ENCODE measurements at regions not wholly inside any gene's neighbourhood (a gene's known extent, or its start where the extent isn't known, plus 50 kb on each side); places are given as distances from the start of the nearest gene placed in this dataset.

DNA sequence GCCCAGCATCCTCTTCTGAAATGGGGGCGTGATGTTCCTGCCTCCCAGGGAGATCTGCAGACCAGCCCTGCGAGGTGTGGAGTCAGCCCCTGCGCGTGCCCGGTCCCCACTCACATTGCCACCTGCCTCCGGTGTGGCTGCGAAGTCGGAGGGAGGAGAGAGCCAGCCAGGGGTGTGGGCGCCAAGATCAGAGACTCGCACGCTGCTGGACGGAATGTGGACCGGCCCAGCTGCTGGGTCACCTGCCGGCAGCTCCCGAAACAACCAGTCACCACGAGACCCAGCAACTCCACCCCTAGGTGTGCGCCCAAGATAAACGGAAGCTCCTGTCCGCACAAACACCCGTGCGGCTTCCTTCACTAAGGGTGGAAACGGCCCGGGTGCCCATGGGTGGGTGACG is 51.1 kb upstream of the EGFL7 start:
- Mint-ChIP-seq H3K9me3 (no peaks in the 10 kb centered on the region), H3K27ac (no peak overlapping the region), H3K36me3 (no peaks in the 10 kb centered on the region), H3K4me1 (peaks cover 6% of the 10 kb centered on the region), H3K4me3 (no peak overlapping the region), H3K27me3 (no peaks in the 10 kb centered on the region)
- POLR2A ChIA-PET: no interaction called here
- DNase-seq (no peak), ATAC-seq (ENCODE audit: low read depth) (no peak)

- no peaks in the 10 kb centered on the region for H3K36me3 Mint-ChIP-seq
- H3K9me3 Mint-ChIP-seq: no peaks in the 10 kb centered on the region
- no peak for DNase-seq
- H3K4me3 Mint-ChIP-seq: no peak overlapping the region
- peaks cover 6% of the 10 kb centered on the region for H3K4me1 Mint-ChIP-seq
- ATAC-seq (ENCODE audit: low read depth): no peak
- H3K27me3 Mint-ChIP-seq: no peaks in the 10 kb centered on the region
- POLR2A ChIA-PET: no interaction called here
- H3K27ac Mint-ChIP-seq: no peak overlapping the region
These were observed 51.6 kb upstream of the EGFL7 start for GRCh38 chr9:136611119-136611518.

- ATAC-seq (ENCODE audit: low read depth) (no peak), DNase-seq (no peak)
- Mint-ChIP-seq H3K9me3 (no peaks in the 10 kb centered on the region), H3K36me3 (no peaks in the 10 kb centered on the region), H3K4me1 (peaks cover 1% of the 10 kb centered on the region), H3K27ac (no peak overlapping the region), H3K27me3 (no peaks in the 10 kb centered on the region), H3K4me3 (no peak overlapping the region)
- POLR2A ChIA-PET: no interaction called here
These were observed 52.3 kb upstream of the EGFL7 start for GRCh38 chr9:136610426-136610825.

DNA sequence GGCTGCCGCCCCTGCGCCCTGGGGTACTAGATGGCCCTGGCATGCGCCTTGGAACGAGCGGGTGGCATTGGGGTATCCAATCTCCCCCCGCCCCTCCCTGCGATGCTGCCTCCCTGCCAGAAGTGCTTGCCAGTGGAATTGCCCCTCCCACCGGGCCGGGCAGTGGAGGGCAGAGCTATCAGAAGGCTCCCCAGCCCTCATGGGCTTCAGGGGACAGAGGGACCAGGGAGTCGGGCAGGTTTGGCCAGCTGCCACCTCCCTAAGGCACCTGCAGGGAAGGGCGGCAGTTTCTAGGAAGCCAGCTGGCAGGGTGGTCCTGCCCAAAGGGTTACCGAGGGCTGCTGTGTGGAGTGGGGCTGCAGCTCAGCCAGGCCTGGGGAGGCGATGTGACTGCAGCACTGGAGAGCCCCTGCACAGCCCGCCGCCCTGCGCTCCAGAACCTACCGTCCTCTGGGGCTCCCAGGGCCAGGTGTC is 52.8 kb upstream of the EGFL7 start:
- no peak overlapping the region for H3K4me3 Mint-ChIP-seq
- H3K9me3 Mint-ChIP-seq: no peaks in the 10 kb centered on the region
- no peak for DNase-seq
- no peaks in the 10 kb centered on the region for H3K27me3 Mint-ChIP-seq
- POLR2A ChIA-PET: no interaction called here
- ATAC-seq (ENCODE audit: low read depth): no peak
- H3K36me3 Mint-ChIP-seq: no peaks in the 10 kb centered on the region
- no peaks in the 10 kb centered on the region for H3K4me1 Mint-ChIP-seq
- no peak overlapping the region for H3K27ac Mint-ChIP-seq

GRCh38 chr9:136609160-136609475 is 53.6 kb upstream of the EGFL7 start:
- Mint-ChIP-seq H3K9me3 (no peaks in the 10 kb centered on the region), H3K27me3 (no peaks in the 10 kb centered on the region), H3K36me3 (no peaks in the 10 kb centered on the region), H3K4me1 (no peaks in the 10 kb centered on the region), H3K4me3 (no peak overlapping the region), H3K27ac (no peak overlapping the region)
- DNase-seq (no peak), ATAC-seq (ENCODE audit: low read depth) (no peak)
- POLR2A ChIA-PET: no interaction called here

DNA sequence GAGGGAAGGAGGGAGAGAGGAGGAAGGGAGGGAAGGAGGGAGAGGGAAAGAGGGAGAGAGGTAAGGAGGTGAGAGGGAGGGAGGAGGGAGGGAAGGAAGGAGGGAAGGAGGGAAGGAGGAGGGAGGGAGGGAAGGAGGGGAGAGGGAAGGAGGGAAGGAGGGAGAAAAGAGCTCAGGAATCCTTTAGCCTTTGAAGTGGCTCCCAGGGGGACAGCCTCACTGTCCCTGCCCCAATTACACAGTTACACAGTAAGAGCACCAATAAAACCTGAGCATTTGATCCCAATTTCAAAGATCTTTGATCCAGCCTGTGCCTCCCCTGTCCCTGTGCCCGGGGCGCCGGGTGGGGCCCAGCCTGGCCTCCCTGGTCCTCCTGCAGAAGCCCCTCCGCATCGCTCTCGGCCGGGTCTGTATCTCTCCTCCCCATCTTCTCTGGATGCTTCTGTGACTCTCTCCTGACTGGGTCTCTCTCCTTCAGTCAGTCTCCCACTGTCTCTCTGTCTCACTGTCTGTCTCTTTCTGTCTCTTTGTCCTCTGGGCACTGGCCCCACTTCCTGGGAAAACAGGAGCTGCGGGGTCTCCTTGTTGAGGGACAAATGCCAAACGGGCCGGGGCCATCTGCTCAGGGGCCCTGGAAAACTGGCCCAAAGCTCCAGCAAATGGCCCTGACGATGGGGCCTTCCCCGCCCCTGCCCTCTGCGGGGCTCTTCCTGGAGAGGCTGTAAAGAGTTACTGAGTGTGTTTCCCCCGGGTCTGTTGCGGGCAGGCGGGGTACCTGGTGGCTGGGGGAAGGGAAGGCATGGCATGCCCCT is 54.2 kb upstream of the EGFL7 start:
- DNase-seq (no peak), ATAC-seq (ENCODE audit: low read depth) (no peak)
- no peaks in the 10 kb centered on the region for H3K9me3 Mint-ChIP-seq
- POLR2A ChIA-PET: no interaction called here
- H3K27me3 Mint-ChIP-seq: no peaks in the 10 kb centered on the region
- no peaks in the 10 kb centered on the region for H3K4me1 Mint-ChIP-seq
- H3K27ac Mint-ChIP-seq: no peak overlapping the region
- H3K36me3 Mint-ChIP-seq: no peaks in the 10 kb centered on the region
- no peak overlapping the region for H3K4me3 Mint-ChIP-seq

GRCh38 chr9:136607334-136607919 is 55.3 kb upstream of the EGFL7 start:
- POLR2A ChIA-PET: no interaction called here

GRCh38 chr9:136606687-136607333 is 55.9 kb upstream of the EGFL7 start:
- POLR2A ChIA-PET: no interaction called here

More at GRCh38 chr9:136607334-136607919, 55.3 kb upstream of the EGFL7 start:
- no peaks in the 10 kb centered on the region for H3K4me1 Mint-ChIP-seq
- no peak for DNase-seq
- ATAC-seq (ENCODE audit: low read depth): no peak
- no peak overlapping the region for H3K27ac Mint-ChIP-seq
- H3K27me3 Mint-ChIP-seq: no peaks in the 10 kb centered on the region
- H3K4me3 Mint-ChIP-seq: no peak overlapping the region
- no peaks in the 10 kb centered on the region for H3K9me3 Mint-ChIP-seq
- H3K36me3 Mint-ChIP-seq: no peaks in the 10 kb centered on the region

DNA sequence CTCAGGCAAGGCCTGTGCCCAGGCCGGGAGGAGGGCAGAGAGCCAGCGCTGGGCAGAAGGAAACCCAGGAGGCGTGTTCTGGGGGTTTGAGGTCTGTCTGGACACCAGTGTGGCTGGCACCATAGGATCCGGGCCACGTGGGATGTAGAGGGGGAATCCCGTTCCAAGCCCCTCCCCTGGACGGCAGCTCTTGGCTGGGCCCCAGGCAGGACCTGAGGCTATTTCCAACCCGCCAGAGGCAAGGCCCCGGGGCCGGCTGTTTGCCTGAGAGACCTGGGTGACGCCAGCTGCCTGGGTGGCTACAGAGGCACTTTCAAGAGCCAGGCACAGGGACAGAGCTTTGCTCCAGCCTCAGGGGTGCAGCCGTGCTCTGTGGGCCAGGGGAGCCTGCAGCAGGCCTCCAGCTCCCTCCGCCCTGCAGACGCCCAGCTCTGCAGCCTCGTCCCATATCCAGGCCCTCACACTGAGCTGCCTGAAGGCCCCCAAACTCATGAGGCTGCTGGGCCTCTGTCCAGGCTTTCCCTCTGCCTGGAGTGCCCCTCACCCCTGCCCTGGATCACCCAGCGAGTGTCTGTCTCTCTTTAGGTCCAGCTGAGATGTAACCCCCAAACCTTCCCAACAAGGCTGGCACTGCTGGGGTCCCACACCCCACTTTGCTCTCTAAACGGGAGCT is 56.6 kb upstream of the EGFL7 start:
- no peaks in the 10 kb centered on the region for H3K4me1 Mint-ChIP-seq
- no peak overlapping the region for H3K4me3 Mint-ChIP-seq
- POLR2A ChIA-PET: no interaction called here
- ATAC-seq (ENCODE audit: low read depth): no peak
- H3K36me3 Mint-ChIP-seq: no peaks in the 10 kb centered on the region
- H3K27me3 Mint-ChIP-seq: peaks cover 2% of the 10 kb centered on the region
- no peaks in the 10 kb centered on the region for H3K9me3 Mint-ChIP-seq
- DNase-seq: no peak
- H3K27ac Mint-ChIP-seq: no peak overlapping the region

More at GRCh38 chr9:136606687-136607333, 55.9 kb upstream of the EGFL7 start:
- no peak for DNase-seq
- H3K4me1 Mint-ChIP-seq: no peaks in the 10 kb centered on the region
- H3K36me3 Mint-ChIP-seq: no peaks in the 10 kb centered on the region
- ATAC-seq (ENCODE audit: low read depth): no peak
- no peaks in the 10 kb centered on the region for H3K9me3 Mint-ChIP-seq
- H3K27ac Mint-ChIP-seq: no peak overlapping the region
- H3K4me3 Mint-ChIP-seq: no peak overlapping the region
- peaks cover 1% of the 10 kb centered on the region for H3K27me3 Mint-ChIP-seq

GRCh38 chr9:136604823-136605525 is 57.7 kb upstream of the EGFL7 start:
- ATAC-seq (ENCODE audit: low read depth) (no peak), DNase-seq (no peak)
- H3K27ac Mint-ChIP-seq: no peak overlapping the region
- no peaks in the 10 kb centered on the region for H3K4me1 Mint-ChIP-seq
- POLR2A ChIA-PET: interaction anchor here (0.5 kb wide), 1 partner anchor 80 kb away, joined by 6 read pairs; no protein-coding TSS in a partner anchor
- H3K36me3 Mint-ChIP-seq: no peaks in the 10 kb centered on the region
- H3K4me3 Mint-ChIP-seq: no peak overlapping the region
- H3K9me3 Mint-ChIP-seq: no peaks in the 10 kb centered on the region
- H3K27me3 Mint-ChIP-seq: peaks cover 2% of the 10 kb centered on the region

- Mint-ChIP-seq H3K36me3 (no peaks in the 10 kb centered on the region), H3K4me1 (no peaks in the 10 kb centered on the region), H3K4me3 (no peak overlapping the region), H3K9me3 (no peaks in the 10 kb centered on the region), H3K27me3 (peaks cover 2% of the 10 kb centered on the region), H3K27ac (no peak overlapping the region)
- ATAC-seq (ENCODE audit: low read depth) (no peak), DNase-seq (no peak)
- POLR2A ChIA-PET: no interaction called here
These were observed 58.3 kb upstream of the NOTCH1 start for GRCh38 chr9:136603901-136604814.

DNA sequence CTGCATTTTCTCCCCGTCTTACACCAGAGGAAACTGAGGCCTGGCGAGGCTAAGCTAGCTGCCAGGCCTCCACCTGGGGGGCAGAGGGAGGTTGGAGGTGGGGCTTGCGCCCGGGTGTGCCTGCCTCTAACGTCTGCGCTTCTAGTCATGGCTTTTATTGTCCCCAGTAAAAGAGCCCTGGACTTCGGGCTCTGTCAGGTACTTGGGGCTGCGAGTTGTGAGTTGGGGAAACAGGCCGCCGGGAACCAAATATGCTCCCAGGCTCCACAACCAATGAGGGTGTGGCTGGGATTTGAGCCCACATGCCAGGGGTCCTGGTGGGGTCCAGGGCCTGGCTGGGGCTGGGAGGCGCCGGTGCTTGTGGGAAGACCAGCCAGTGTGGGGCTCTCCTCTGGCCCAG is 57.4 kb upstream of the NOTCH1 start:
- Mint-ChIP-seq H3K4me3 (no peak overlapping the region), H3K9me3 (no peaks in the 10 kb centered on the region), H3K27ac (no peak overlapping the region), H3K4me1 (no peaks in the 10 kb centered on the region), H3K27me3 (peaks cover 2% of the 10 kb centered on the region), H3K36me3 (no peaks in the 10 kb centered on the region)
- no peak for ATAC-seq (ENCODE audit: low read depth)
- no peak for DNase-seq
- POLR2A ChIA-PET: no interaction called here
